ENCODE measurements at regions not wholly inside any gene's neighbourhood (a gene's known extent, or its start where the extent isn't known, plus 50 kb on each side); places are given as distances from the start of the nearest gene placed in this dataset.

- H3K4me1 ChIP-seq, result no peaks in the 10 kb centered on the region
- no peak for TF ChIP-seq POLR2A (IDR thresholded peaks at IDR 0.05)
- TF ChIP-seq CTCF (IDR thresholded peaks at IDR 0.05 in 4 of 5, conservative IDR thresholded peaks at IDR 0.05 in 1 of 5), result no peak
- intact Hi-C loops (cut with DNase I; ENCODE audit: low total_unique reads), result no loop called here
- H3K4me3 ChIP-seq, result no peak overlapping the region
- H3K27me3 ChIP-seq, result no peaks in the 10 kb centered on the region
- DNase-seq (no peak), ATAC-seq (no peak)
- H3K9me3 ChIP-seq, result no peaks in the 10 kb centered on the region
- H3K36me3 ChIP-seq, result no peaks in the 10 kb centered on the region
- in situ Hi-C loops (cut with MboI; ENCODE audit: low sequenced_read_pairs in 4 of 4), result no loop called here
- H3K27ac ChIP-seq, result no peak overlapping the region
These were observed 706.6 kb downstream of the SI start for GRCh38 chr3:164371681-164372080.

GRCh38 chr3:164370970-164371369 is 707.3 kb downstream of the SI start:
- Histone ChIP-seq H3K27me3 (no peaks in the 10 kb centered on the region), H3K9me3 (no peaks in the 10 kb centered on the region), H3K36me3 (no peaks in the 10 kb centered on the region), H3K4me3 (no peak overlapping the region), H3K27ac (no peak overlapping the region), H3K4me1 (no peaks in the 10 kb centered on the region)
- intact Hi-C loops (cut with DNase I; ENCODE audit: low total_unique reads) (no loop called here), in situ Hi-C loops (cut with MboI; ENCODE audit: low sequenced_read_pairs in 4 of 4) (no loop called here)
- no peak for DNase-seq
- TF ChIP-seq CTCF (IDR thresholded peaks at IDR 0.05 in 4 of 5, conservative IDR thresholded peaks at IDR 0.05 in 1 of 5) (no peak), POLR2A (IDR thresholded peaks at IDR 0.05) (no peak)
- no peak for ATAC-seq

- no peak for ATAC-seq
- in situ Hi-C loops (cut with MboI; ENCODE audit: low sequenced_read_pairs in 4 of 4), result no loop called here
- H3K4me1 ChIP-seq, result no peaks in the 10 kb centered on the region
- H3K9me3 ChIP-seq, result no peaks in the 10 kb centered on the region
- H3K4me3 ChIP-seq, result no peak overlapping the region
- H3K36me3 ChIP-seq, result no peaks in the 10 kb centered on the region
- DNase-seq, result no peak
- no peak overlapping the region for H3K27ac ChIP-seq
- TF ChIP-seq POLR2A (IDR thresholded peaks at IDR 0.05) (no peak), CTCF (IDR thresholded peaks at IDR 0.05 in 4 of 5, conservative IDR thresholded peaks at IDR 0.05 in 1 of 5) (no peak)
- intact Hi-C loops (cut with DNase I; ENCODE audit: low total_unique reads), result no loop called here
- H3K27me3 ChIP-seq, result no peaks in the 10 kb centered on the region
These were observed 713.1 kb downstream of the SI start for GRCh38 chr3:164365242-164365641.

- DNase-seq (no peak), ATAC-seq (no peak)
- H3K27ac ChIP-seq, result no peak overlapping the region
- no peaks in the 10 kb centered on the region for H3K36me3 ChIP-seq
- H3K4me1 ChIP-seq, result no peaks in the 10 kb centered on the region
- in situ Hi-C loops (cut with MboI; ENCODE audit: low sequenced_read_pairs in 4 of 4), result no loop called here
- intact Hi-C loops (cut with DNase I; ENCODE audit: low total_unique reads), result no loop called here
- no peaks in the 10 kb centered on the region for H3K9me3 ChIP-seq
- H3K4me3 ChIP-seq, result no peak overlapping the region
- no peaks in the 10 kb centered on the region for H3K27me3 ChIP-seq
- no peak for TF ChIP-seq POLR2A (IDR thresholded peaks at IDR 0.05)
- TF ChIP-seq CTCF (IDR thresholded peaks at IDR 0.05 in 4 of 5, conservative IDR thresholded peaks at IDR 0.05 in 1 of 5), result no peak
These were observed 714.2 kb downstream of the SI start for GRCh38 chr3:164364111-164364510.

- in situ Hi-C loops (cut with MboI; ENCODE audit: low sequenced_read_pairs in 4 of 4), result no loop called here
- DNase-seq, result no peak
These were observed 717.4 kb downstream of the SI start for GRCh38 chr3:164360738-164361406.

More at GRCh38 chr3:164360738-164361406, 717.4 kb downstream of the SI start:
- no peaks in the 10 kb centered on the region for H3K36me3 ChIP-seq
- H3K27me3 ChIP-seq, result no peaks in the 10 kb centered on the region
- no peaks in the 10 kb centered on the region for H3K4me1 ChIP-seq
- H3K4me3 ChIP-seq, result no peak overlapping the region
- ATAC-seq, result no peak
- intact Hi-C loops (cut with DNase I; ENCODE audit: low total_unique reads), result no loop called here
- TF ChIP-seq CTCF (IDR thresholded peaks at IDR 0.05 in 4 of 5, conservative IDR thresholded peaks at IDR 0.05 in 1 of 5) (no peak), POLR2A (IDR thresholded peaks at IDR 0.05) (no peak)
- H3K9me3 ChIP-seq, result no peaks in the 10 kb centered on the region
- H3K27ac ChIP-seq, result no peak overlapping the region

Data from gastrocnemius medialis (tissue), 4 donors.